ENCODE measurements at regions not wholly inside any gene's neighbourhood (a gene's known extent, or its start where the extent isn't known, plus 50 kb on each side); places are given as distances from the start of the nearest gene placed in this dataset.

GRCh38 chr3:94673876-94674275 is 611.0 kb downstream of the NSUN3 start:
- intact Hi-C loops (cut with micrococcal nuclease) = no loop called here

DNA sequence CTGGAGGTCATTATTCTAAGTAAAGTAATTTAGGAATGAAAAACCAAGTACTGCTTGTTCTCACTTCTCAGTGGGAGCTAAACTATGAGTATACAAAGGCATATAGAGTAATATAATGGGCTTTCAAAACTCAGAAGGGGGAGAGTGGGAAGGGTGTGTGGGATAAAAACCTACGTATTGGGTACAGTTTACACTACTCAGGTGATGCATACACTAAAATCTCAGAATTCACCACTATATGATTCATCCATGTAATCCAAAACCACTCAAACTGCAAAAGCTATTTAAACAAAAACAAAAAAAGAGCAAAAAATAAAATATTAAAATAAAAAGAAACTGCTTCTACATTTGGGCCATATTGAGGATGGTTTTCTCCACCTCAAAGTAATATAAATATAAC is 623.3 kb downstream of the NSUN3 start:
- intact Hi-C loops (cut with micrococcal nuclease) = no loop called here

DNA sequence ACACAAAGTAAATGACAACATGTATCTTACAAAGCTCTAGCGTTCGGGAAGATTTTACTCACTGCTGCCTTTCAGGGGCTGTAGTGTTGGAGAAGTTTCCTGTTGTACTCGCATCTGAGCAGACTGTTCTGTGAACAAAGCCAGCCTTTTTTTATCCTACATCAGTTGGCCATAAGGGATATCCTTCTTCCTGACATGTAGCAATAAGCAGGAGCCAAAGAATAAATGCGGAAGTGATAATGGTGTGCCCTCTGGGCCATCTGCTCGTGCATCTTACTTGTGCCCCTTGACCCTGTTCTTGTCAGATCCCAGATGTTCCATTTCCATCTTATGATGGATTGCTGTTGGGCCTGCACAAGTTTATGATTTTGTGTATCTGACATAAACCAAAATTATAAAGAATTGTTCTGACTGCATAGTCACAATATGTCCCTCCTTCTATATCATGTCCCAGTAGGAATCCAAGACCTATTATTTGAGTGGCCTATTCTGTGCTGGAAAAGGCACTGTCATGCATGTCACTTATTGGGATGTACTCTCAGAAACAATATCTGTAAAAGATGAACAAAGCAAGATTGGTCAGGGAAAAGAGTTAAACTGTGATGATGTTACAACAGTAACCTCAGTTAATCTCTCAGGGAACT is 631.3 kb downstream of the NSUN3 start:
- intact Hi-C loops (cut with micrococcal nuclease) = no loop called here

GRCh38 chr3:94694894-94695293 is 632.0 kb downstream of the NSUN3 start:
- intact Hi-C loops (cut with micrococcal nuclease) = no loop called here

DNA sequence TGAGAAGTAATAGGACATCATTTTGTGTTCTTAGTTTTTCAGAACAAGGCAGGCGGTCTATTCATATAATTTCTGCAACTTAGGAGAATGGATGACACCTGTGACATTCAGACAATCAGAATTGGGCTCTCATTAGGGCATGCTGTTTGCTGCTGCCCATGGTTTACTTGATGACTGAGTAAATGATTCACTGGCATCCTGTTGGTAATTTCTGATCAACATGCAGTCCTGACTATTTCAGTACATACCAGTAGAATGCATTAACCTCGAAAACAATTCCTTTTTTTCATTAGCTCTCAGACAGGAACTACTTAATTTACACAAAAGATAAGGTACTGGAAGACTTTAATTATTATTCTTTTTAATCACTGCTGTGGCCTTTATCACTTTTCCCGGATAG is 641.6 kb downstream of the NSUN3 start:
- intact Hi-C loops (cut with micrococcal nuclease) = no loop called here

DNA sequence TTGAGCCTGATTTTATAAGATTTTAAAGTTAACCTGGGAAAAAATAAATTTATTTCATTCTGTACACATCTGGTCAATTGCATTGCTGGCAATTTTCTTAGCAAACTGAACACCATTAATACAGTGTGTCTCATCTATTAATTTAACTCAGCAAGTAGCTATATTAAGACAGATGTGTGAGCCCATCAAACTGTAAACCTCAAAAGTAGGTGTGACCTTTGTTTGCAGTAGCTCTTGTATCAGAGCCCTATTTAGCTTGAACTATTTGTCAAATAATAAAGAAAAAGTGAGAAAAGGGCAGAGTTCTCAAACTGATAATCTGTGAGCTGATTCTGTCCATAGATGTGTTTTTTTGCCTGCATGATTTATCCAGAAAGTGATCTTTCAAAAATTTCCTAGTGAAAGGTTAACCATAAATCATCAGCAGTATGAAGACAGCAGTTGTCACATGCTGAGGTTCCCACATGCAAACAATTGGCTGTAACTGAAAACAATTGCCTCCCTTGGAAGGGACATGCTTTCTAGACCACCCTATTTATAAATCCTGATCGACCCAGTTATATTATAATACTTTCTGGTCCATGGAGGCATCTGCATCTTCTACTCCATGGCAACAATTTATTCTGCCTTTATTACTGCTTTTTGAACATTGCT is 646.5 kb downstream of the NSUN3 start:
- intact Hi-C loops (cut with micrococcal nuclease) = no loop called here

DNA sequence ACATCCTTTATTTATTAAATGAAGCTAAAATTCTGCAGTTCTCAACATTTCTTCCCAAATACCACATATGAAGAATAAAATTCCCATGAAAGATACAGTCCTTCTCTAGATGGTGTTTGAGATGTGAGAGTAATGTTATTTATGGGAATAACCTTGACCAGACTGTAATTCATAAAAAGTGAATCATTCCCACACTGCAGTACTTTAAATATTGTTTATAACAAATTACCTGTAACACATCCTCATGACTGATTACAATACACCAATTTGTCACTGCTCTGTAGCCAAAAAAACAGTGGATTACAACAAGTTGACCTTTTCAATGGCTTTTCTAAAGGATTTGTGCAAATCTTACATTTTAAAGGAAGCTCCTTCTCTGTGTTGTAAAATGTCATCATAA is 651.3 kb downstream of the NSUN3 start:
- intact Hi-C loops (cut with micrococcal nuclease) = no loop called here

- intact Hi-C loops (cut with micrococcal nuclease) = no loop called here
Measured at GRCh38 chr3:94716326-94717018, 653.6 kb downstream of the NSUN3 start.

GRCh38 chr3:94734206-94734605 is 671.3 kb downstream of the NSUN3 start:
- intact Hi-C loops (cut with micrococcal nuclease) = no loop called here

DNA sequence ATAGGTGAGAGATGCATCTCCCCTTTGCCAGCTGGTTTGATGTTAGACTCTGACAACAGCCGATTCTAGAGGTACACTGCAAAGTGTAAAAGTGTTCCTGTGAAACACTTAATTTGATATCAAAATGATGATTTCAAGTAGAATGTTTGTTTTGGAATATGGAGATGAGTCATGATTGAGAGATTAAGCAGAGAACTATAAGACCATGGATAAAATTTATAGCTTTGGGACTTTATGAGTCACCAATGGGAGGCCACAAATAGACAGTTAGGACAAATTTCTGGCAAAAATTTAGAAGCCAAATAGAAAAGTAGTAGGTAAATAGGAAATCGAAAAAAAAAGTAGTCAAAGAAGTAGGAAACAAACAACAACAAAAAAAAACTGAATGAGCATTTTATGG is 672.5 kb downstream of the NSUN3 start:
- intact Hi-C loops (cut with micrococcal nuclease) = no loop called here

- intact Hi-C loops (cut with micrococcal nuclease) = no loop called here
Measured at GRCh38 chr3:94737116-94737515, 674.3 kb downstream of the NSUN3 start.

DNA sequence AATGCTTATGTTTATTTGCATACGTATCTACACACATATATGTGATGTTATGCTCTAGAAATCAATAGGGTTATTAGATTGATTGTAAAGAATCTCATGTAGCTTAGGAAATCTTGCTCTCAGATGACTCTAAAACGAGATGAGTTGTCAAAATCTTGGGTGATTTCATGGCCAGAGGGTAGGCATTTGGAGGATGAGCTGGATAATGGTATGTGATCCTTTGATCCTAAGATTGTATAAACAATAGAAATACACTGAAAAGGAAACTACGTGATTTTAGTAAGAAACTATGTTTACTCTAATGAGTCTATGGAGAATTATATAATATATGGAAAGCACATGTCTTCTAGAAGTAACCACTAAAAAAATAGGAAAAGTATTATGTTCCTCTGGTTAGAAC is 676.6 kb downstream of the NSUN3 start:
- intact Hi-C loops (cut with micrococcal nuclease) = no loop called here

- intact Hi-C loops (cut with micrococcal nuclease) = no loop called here
Measured at GRCh38 chr3:94758751-94759150, 695.9 kb downstream of the NSUN3 start.

- intact Hi-C loops (cut with micrococcal nuclease) = no loop called here
Measured at GRCh38 chr3:94772402-94772801, 709.5 kb downstream of the NSUN3 start.

- intact Hi-C loops (cut with micrococcal nuclease) = no loop called here
Measured at GRCh38 chr3:94775746-94776145, 712.9 kb downstream of the NSUN3 start.

DNA sequence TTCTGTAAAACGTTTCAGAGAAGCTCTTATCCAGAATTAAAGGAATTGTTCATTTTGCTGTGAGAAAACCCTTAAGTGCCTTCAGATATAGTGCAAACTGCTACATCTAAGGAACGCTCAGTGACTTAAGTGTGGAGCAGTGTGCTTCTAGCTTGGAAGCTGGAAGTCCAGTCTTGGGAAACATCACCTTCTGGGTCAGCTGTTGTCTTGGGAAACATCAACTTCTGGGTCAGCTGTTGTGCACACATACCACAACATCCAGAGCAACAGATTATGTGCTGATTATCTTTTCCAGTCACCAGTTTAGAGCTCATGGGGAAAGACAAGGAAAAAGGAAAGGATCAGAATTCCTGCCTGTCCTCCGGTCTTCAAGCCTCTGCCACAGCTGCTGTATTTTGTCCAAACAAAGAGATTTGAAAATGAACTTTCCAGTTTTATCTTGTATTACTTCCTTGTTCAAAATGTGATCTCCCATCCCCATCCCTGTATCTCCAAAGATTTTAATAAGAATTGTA is 713.6 kb downstream of the NSUN3 start:
- intact Hi-C loops (cut with micrococcal nuclease) = no loop called here

DNA sequence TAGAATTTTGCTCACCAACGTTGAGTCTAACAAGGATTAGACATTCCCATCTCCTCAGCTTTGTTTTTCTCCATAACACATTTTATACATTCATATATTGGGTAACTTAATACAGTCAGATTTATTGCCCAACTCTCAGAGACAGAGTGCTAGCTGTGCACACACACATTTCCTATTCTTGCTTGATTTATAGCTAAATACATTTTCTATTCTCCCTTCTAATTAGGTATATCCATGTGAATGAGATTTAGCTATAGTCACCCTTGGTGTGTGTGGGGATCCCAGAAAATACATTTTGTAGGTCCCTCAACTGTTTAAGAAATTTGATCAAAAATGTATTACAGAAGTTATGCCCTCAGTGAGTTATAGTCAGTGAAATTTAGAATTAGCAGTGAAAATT is 715.4 kb downstream of the NSUN3 start:
- intact Hi-C loops (cut with micrococcal nuclease) = no loop called here

- intact Hi-C loops (cut with micrococcal nuclease) = no loop called here
Measured at GRCh38 chr3:94778814-94779494, 716.1 kb downstream of the NSUN3 start.

GRCh38 chr3:94779699-94780098 is 716.8 kb downstream of the NSUN3 start:
- intact Hi-C loops (cut with micrococcal nuclease) = no loop called here

GRCh38 chr3:94784274-94784673 is 721.4 kb downstream of the NSUN3 start:
- intact Hi-C loops (cut with micrococcal nuclease) = no loop called here

- intact Hi-C loops (cut with micrococcal nuclease) = no loop called here
Measured at GRCh38 chr3:94787066-94787465, 724.2 kb downstream of the NSUN3 start.

DNA sequence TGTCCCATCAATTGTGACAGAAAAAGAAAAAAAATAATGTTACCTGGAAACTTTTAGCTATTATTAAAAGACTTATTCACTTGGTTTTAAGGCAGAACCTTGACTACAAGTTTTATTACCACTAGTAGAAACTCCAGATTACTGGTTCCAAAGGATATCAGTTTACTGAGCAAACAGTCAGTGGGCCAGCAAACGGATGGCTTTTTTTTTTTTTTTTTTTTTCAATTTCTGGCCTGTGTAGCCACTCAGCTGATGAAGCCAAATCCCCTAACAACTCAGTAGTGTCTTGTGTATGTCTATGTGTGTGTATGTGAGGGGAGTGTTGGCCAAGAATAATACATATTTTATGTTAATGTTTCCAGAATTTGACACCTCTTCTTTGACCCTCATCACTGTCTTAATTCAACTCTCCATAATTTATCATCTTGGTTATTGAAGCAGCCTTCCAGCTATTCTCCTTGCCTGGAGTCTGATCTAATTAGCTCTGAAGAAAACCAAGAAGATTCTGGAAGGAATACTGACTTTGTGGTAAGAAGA is 724.9 kb downstream of the NSUN3 start:
- intact Hi-C loops (cut with micrococcal nuclease) = no loop called here
